Breast epithelium (tissue), 3 donors: ENCODE measurements at regions not wholly inside any gene's neighbourhood (a gene's known extent, or its start where the extent isn't known, plus 50 kb on each side); places are given as distances from the start of the nearest gene placed in this dataset.

Experiments
- CTCF ChIP-seq, 3 donors: fragments of 450-650 bp; IDR thresholded peaks; one replicate each; pipeline ENCODE4 v1.5.1; 2016 to 2017; ENCODE audit warnings: antibody characterized with exemption in 3 of 3, mild to moderate bottlenecking in 3 of 3, moderate library complexity in 3 of 3
- POLR2A ChIP-seq: fragments of 450-650 bp; IDR thresholded peaks from one replicate; pipeline ENCODE4 v1.6.1; 2016; ENCODE audit warnings: antibody characterized with exemption, mild to moderate bottlenecking, moderate library complexity

- TF ChIP-seq CTCF (IDR thresholded peaks at IDR 0.05) = no peak
- TF ChIP-seq POLR2A = no peak
Observed at GRCh38 chr6:130276507-130276906, 53.8 kb upstream of the SAMD3 start.
